Esophagus muscularis mucosa (tissue), 4 donors: ENCODE measurements at regions not wholly inside any gene's neighbourhood (a gene's known extent, or its start where the extent isn't known, plus 50 kb on each side); places are given as distances from the start of the nearest gene placed in this dataset.

Experiments used
- DNase-seq: peaks from one replicate; pipeline ENCODE4 v3.0.0-alpha.2; 2017; ENCODE audit errors: extremely low spot score
- H3K27ac ChIP-seq, 4 donors: fragments of 200-600 bp; sonication (generic); replicated peaks in 1 of 4; 1 replicate in 3 of 4; 2 replicates in 1 of 4; pipeline ENCODE4 v1.5.1; 2016 to 2019; ENCODE audit warnings: mild to moderate bottlenecking in 1 of 4
- H3K27me3 ChIP-seq, 4 donors: fragments of 200-600 bp; sonication (generic); one replicate each; pipeline versions ENCODE4 v1.5.1 to v1.6.0; 2016 to 2019
- H3K36me3 ChIP-seq, 4 donors: fragments of 200-600 bp; sonication (generic); one replicate each; pipeline ENCODE4 v1.5.1; 2016 to 2019
- H3K4me1 ChIP-seq, 4 donors: fragments of 200-600 bp; sonication (generic); one replicate each; pipeline ENCODE4 v1.5.1; 2016 to 2019
- H3K4me3 ChIP-seq, 4 donors: fragments of 200-600 bp; sonication (generic); 1 replicate in 2 of 4; 2 replicates in 2 of 4; pipeline ENCODE4 v1.5.1; 2016 to 2019; ENCODE audit warnings: mild to moderate bottlenecking in 4 of 4, moderate library complexity in 1 of 4
- H3K9me3 ChIP-seq, 4 donors: fragments of 200-600 bp; sonication (generic); 1 replicate in 3 of 4; 2 replicates in 1 of 4; pipeline ENCODE4 v1.5.1; 2016 to 2019
- CTCF ChIP-seq, 3 experiments: fragments of 200-600 bp in 2 of 3; fragments of 450-650 bp in 1 of 3; sonication (generic) in 2 of 3; IDR thresholded peaks; one replicate each; pipeline ENCODE4 v1.5.1; 2017 to 2019; ENCODE audit warnings: antibody characterized with exemption in 3 of 3, mild to moderate bottlenecking in 2 of 3, moderate library complexity in 1 of 3
- EP300 ChIP-seq: sonication (generic); formaldehyde crosslinking; IDR thresholded peaks from one replicate; pipeline ENCODE4 v1.6.1; 2017; ENCODE audit warnings: antibody characterized with exemption
- POLR2A ChIP-seq: fragments of 450-650 bp; IDR thresholded peaks from one replicate; pipeline ENCODE4 v1.6.1; 2017; ENCODE audit warnings: antibody characterized with exemption, moderate library complexity, mild to moderate bottlenecking, low read depth
- POLR2AphosphoS5 ChIP-seq, 2 donors: sonication (generic); formaldehyde crosslinking; IDR thresholded peaks; one replicate each; pipeline ENCODE4 v1.6.1; 2017; ENCODE audit warnings: antibody characterized with exemption in 2 of 2
- WGBS: methylation state at CpG from one replicate; pipeline ENCODE4 v1.1.5; 2018; 5-methylcytosine and 5-hydroxymethylcytosine counted together
- intact Hi-C: fragments of 100-400 bp; cut with DNase I; formaldehyde crosslinking; loops from one replicate; pipeline ENCODE4 v1.15.1; 2023

DNA sequence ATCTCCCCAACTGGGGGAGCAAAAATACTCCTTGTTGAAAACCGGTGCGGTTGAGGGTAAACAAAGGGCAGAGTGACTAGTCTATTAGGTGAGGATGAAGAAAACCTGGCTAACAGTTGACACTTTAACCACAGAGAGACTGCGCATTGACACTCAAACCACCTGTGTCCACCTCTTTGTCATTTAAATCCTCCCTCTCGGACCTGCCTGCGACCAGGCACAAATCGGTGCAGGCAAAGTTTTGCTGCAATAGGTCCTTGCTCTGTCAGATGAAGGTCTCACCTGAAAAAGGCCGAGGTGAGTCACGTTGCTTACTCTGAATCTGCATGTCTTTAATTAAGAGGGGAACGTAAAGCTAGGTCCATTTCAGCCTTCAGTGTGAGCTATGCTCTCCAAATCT is 494.1 kb upstream of the DPPA4 start:
- Histone ChIP-seq H3K9me3 (no peaks in the 10 kb centered on the region), H3K27ac (no peak overlapping the region)
- WGBS, result 65% methylated on average over 9 of the region's 9 CpGs

GRCh38 chr3:109835958-109836357 is 498.6 kb upstream of the DPPA4 start:
- no peak overlapping the region for H3K27ac ChIP-seq
- TF ChIP-seq POLR2AphosphoS5 (IDR thresholded peaks at IDR 0.05), result no peak
- TF ChIP-seq CTCF (IDR thresholded peaks at IDR 0.05), result no peak
- no peak for TF ChIP-seq POLR2A
- TF ChIP-seq EP300, result no peak
- 85% methylated on average over 1 of the region's 1 CpG for WGBS
- H3K27me3 ChIP-seq, result no peaks in the 10 kb centered on the region
- no peak overlapping the region for H3K4me3 ChIP-seq
- no peaks in the 10 kb centered on the region for H3K36me3 ChIP-seq
- intact Hi-C loops, result no loop called here
- no peaks in the 10 kb centered on the region for H3K4me1 ChIP-seq
- no peaks in the 10 kb centered on the region for H3K9me3 ChIP-seq
- no peak for DNase-seq

More for the DNA sequence above, 494.1 kb upstream of the DPPA4 start:
- Histone ChIP-seq H3K4me1 (no peaks in the 10 kb centered on the region), H3K36me3 (no peaks in the 10 kb centered on the region), H3K27me3 (no peaks in the 10 kb centered on the region), H3K4me3 (no peak overlapping the region)
- intact Hi-C loops, result no loop called here
- DNase-seq, result no peak
- TF ChIP-seq EP300 (no peak), POLR2AphosphoS5 (IDR thresholded peaks at IDR 0.05) (no peak), POLR2A (no peak)

GRCh38 chr3:109851854-109852253 is 514.5 kb upstream of the DPPA4 start:
- Histone ChIP-seq H3K9me3 (peaks cover 0 to 21% (median 19%) of the 10 kb centered on the region in 4 donors), H3K36me3 (no peaks in the 10 kb centered on the region), H3K4me1 (no peaks in the 10 kb centered on the region), H3K27me3 (no peaks in the 10 kb centered on the region), H3K27ac (no peak overlapping the region), H3K4me3 (no peak overlapping the region)
- TF ChIP-seq CTCF (IDR thresholded peaks at IDR 0.05) (no peak), POLR2AphosphoS5 (IDR thresholded peaks at IDR 0.05) (no peak), EP300 (no peak), POLR2A (no peak)
- WGBS, result 90% methylated on average over 1 of the region's 1 CpG
- no peak for DNase-seq
- intact Hi-C loops, result no loop called here

GRCh38 chr3:109852283-109852682 is 514.9 kb upstream of the DPPA4 start:
- H3K4me1 ChIP-seq, result no peaks in the 10 kb centered on the region
- H3K36me3 ChIP-seq, result no peaks in the 10 kb centered on the region
- intact Hi-C loops, result no loop called here
- H3K27me3 ChIP-seq, result no peaks in the 10 kb centered on the region
- WGBS, result 82% methylated on average over 3 of the region's 3 CpGs
- peaks cover 0 to 21% (median 19%) of the 10 kb centered on the region in 4 donors for H3K9me3 ChIP-seq
- no peak for DNase-seq
- H3K4me3 ChIP-seq, result no peak overlapping the region
- TF ChIP-seq CTCF (IDR thresholded peaks at IDR 0.05) (no peak), EP300 (no peak), POLR2AphosphoS5 (IDR thresholded peaks at IDR 0.05) (no peak), POLR2A (no peak)
- H3K27ac ChIP-seq, result no peak overlapping the region

DNA sequence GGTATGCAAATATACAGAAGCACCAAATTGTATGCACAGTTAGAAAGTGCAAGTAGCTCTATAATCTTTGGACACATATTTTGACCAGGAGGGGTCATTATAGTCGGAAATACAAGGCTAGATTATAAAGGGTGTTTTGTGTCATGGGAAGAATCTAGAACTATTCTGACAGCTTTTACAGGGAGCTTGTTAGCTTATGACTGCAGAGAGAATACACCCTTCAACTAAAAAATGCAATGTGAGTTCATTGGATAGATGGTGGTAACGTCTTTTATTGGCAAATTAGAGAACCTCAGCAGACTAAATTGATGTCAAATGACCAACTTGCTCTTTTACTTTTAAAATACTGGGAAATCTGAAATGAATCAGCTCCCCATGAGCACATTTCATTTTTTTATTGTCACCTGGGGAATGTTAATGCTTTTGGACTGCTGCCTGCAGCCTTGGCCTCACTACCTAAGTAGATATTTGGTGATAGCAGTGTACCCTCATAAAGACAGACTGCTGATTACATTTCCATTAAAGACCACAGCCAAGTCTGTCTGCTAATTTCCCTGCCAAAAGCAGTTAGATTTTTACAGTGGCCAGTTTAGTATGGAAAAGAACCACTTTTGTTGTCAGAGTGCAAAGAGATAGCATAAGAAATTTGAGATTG is 515.9 kb upstream of the DPPA4 start:
- Histone ChIP-seq H3K27me3 (no peaks in the 10 kb centered on the region), H3K9me3 (peaks cover 0 to 21% (median 19%) of the 10 kb centered on the region in 4 donors), H3K27ac (no peak overlapping the region), H3K4me3 (no peak overlapping the region), H3K36me3 (no peaks in the 10 kb centered on the region), H3K4me1 (no peaks in the 10 kb centered on the region)
- TF ChIP-seq CTCF (IDR thresholded peaks at IDR 0.05), result no peak
- no peak for TF ChIP-seq POLR2AphosphoS5 (IDR thresholded peaks at IDR 0.05)
- no peak for TF ChIP-seq EP300
- TF ChIP-seq POLR2A, result no peak
- DNase-seq, result no peak
- WGBS, result 41% methylated on average over 2 of the region's 2 CpGs
- intact Hi-C loops, result no loop called here
